ENCODE measurements at regions not wholly inside any gene's neighbourhood (a gene's known extent, or its start where the extent isn't known, plus 50 kb on each side); places are given as distances from the start of the nearest gene placed in this dataset.

DNA sequence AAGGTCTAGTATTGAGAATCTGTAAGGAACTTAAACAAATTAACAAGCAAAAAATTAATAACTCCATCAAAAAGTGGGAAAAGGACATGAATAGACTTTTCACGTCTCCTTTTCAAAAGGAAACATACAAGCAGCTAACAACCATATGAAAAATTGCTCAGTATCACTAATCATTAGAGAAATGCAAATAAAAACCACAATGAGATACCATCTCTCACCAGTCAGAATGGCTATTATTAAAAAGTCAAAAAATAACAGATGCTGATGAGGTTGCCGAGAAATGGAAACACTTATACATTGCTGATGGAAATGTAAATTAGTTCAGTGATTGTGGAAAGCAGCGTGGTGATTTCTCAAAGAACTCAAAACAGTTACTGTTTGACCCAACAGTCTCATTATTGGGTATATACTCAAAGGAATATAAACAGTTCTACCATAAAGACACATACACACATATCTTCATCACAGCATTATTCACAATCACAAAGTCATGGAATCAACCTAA, 410.4 kb upstream of the SMIM31 start:
- H3K4me1 ChIP-seq (replicated peaks in 1 of 4; ENCODE audit: control insufficient read depth in 3 of 4, insufficient read depth in 4 of 4, low read length in 3 of 4): no peaks in the 10 kb centered on the region
- H3K23ac ChIP-seq (ENCODE audit: insufficient read length): no peak overlapping the region
- H3K27me3 ChIP-seq (replicated peaks in 1 of 4; ENCODE audit: control insufficient read depth in 3 of 4, extremely low read depth in 1 of 4, insufficient read depth in 3 of 4, low read length in 3 of 4): no peaks in the 10 kb centered on the region
- ChIA-PET CTCF (ENCODE audit: partially characterized antibody) (no interaction called here), POLR2A (ENCODE audit: partially characterized antibody) (no interaction called here)
- no peak overlapping the region for H3K18ac ChIP-seq (ENCODE audit: extremely low read depth, low read length)
- H4K5ac ChIP-seq (ENCODE audit: insufficient read length, low read depth, low read length): no peak overlapping the region
- H2BK5ac ChIP-seq (ENCODE audit: low read depth, low read length): no peak overlapping the region
- H2AK5ac ChIP-seq (ENCODE audit: low read depth, low read length): no peak overlapping the region
- H4K8ac ChIP-seq (ENCODE audit: extremely low read depth, insufficient read depth, low read length): no peak overlapping the region
- H2BK20ac ChIP-seq (ENCODE audit: low read length): no peak overlapping the region
- no peaks in the 10 kb centered on the region for H4K20me1 ChIP-seq (replicated peaks in 1 of 2; ENCODE audit: control insufficient read depth in 1 of 2, insufficient read depth in 2 of 2, low read length in 2 of 2)
- no peak for DNase-seq (ENCODE audit: low read depth in 1 of 2, low spot score in 2 of 2)
- H2BK120ac ChIP-seq (replicated peaks; ENCODE audit: low read depth, low read length): no peak overlapping the region
- H3K4me3 ChIP-seq (ENCODE audit: extremely low read depth in 1 of 4, insufficient read depth in 2 of 4, low read depth in 3 of 4, low read length in 4 of 4): no peak overlapping the region
- H4K91ac ChIP-seq (replicated peaks; ENCODE audit: insufficient read length, low read length): no peak overlapping the region
- no peaks in the 10 kb centered on the region; a peak in 2 of 8 replicates for H3K36me3 ChIP-seq (ENCODE audit: control insufficient read depth in 2 of 4, insufficient read depth in 4 of 4, low read length in 3 of 4)
- H3K9me3 ChIP-seq (ENCODE audit: insufficient read depth in 2 of 2, low read depth in 1 of 2, low read length in 1 of 2): peaks cover 0 to 3% of the 10 kb centered on the region in 2 experiments; a peak in 2 of 4 replicates
- no peak for FAIRE-seq
- H3K79me2 ChIP-seq (ENCODE audit: control insufficient read depth in 1 of 2, insufficient read depth in 2 of 2, low read length in 2 of 2): no peaks in the 10 kb centered on the region
- no peak overlapping the region for H3K4ac ChIP-seq (replicated peaks; ENCODE audit: insufficient read length, low read depth, low read length)
- 91% methylated on average over 3 of the region's 3 CpGs; no CpG with 5 or more reads in 1 of the 2 experiments for WGBS, 2 experiments (ENCODE audit: extremely low coverage in 1 of 2, insufficient coverage in 1 of 2, insufficient read length in 1 of 2, insufficient replicate concordance in 2 of 2, low coverage in 1 of 2, low lambda C conversion rate in 2 of 2, missing lambda C conversion rate in 1 of 2)
- H3K23me2 ChIP-seq (ENCODE audit: low read depth, low read length): no peaks in the 10 kb centered on the region
- no peak overlapping the region for H2AFZ ChIP-seq (ENCODE audit: low read length)
- no peak overlapping the region for H3K27ac ChIP-seq (ENCODE audit: low read depth, low read length)
- no peak overlapping the region for H3K14ac ChIP-seq (ENCODE audit: insufficient read length)
- no peaks in the 10 kb centered on the region for H3K79me1 ChIP-seq (ENCODE audit: low read depth, low read length)
- no peak overlapping the region for H3K56ac ChIP-seq (replicated peaks; ENCODE audit: insufficient read length, low read depth, low read length)
- H2BK12ac ChIP-seq (ENCODE audit: low read depth, low read length): no peak overlapping the region
- H3K4me2 ChIP-seq (ENCODE audit: insufficient read depth in 1 of 2, low read depth in 2 of 2, low read length in 2 of 2): no peak overlapping the region
- no peak overlapping the region for H2BK15ac ChIP-seq (ENCODE audit: low read length)
- no peak overlapping the region for H3K9ac ChIP-seq (replicated peaks in 1 of 4; ENCODE audit: extremely low read depth in 1 of 4, low read depth in 3 of 4, low read length in 3 of 4)
- no peak for TF ChIP-seq JUN (IDR thresholded peaks at IDR 0.05; ENCODE audit: low read depth, low read length)
- TF ChIP-seq SAP30 (IDR thresholded peaks at IDR 0.05; ENCODE audit: insufficient read depth, insufficient replicate concordance, low read length): no peak
- no peak for TF ChIP-seq CHD1 (IDR thresholded peaks at IDR 0.05; ENCODE audit: low read depth, low read length)
- TF ChIP-seq, protein P1, sequence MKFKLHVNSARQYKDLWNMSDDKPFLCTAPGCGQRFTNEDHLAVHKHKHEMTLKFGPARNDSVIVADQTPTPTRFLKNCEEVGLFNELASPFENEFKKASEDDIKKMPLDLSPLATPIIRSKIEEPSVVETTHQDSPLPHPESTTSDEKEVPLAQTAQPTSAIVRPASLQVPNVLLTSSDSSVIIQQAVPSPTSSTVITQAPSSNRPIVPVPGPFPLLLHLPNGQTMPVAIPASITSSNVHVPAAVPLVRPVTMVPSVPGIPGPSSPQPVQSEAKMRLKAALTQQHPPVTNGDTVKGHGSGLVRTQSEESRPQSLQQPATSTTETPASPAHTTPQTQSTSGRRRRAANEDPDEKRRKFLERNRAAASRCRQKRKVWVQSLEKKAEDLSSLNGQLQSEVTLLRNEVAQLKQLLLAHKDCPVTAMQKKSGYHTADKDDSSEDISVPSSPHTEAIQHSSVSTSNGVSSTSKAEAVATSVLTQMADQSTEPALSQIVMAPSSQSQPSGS (IDR thresholded peaks at IDR 0.05; ENCODE audit: low read length): no peak
- TF ChIP-seq NANOG (IDR thresholded peaks at IDR 0.05; ENCODE audit: insufficient read depth, low read depth, low read length, poor library complexity, severe bottlenecking): no peak
- no peak for TF ChIP-seq RXRA (IDR thresholded peaks at IDR 0.05; ENCODE audit: insufficient read depth, low read depth, low read length)
- TF ChIP-seq TEAD4 (IDR thresholded peaks at IDR 0.05; ENCODE audit: low read depth, low read length): no peak
- TF ChIP-seq NRF1 (IDR thresholded peaks at IDR 0.05; ENCODE audit: low read depth, low read length): no peak
- TF ChIP-seq, protein P2, sequence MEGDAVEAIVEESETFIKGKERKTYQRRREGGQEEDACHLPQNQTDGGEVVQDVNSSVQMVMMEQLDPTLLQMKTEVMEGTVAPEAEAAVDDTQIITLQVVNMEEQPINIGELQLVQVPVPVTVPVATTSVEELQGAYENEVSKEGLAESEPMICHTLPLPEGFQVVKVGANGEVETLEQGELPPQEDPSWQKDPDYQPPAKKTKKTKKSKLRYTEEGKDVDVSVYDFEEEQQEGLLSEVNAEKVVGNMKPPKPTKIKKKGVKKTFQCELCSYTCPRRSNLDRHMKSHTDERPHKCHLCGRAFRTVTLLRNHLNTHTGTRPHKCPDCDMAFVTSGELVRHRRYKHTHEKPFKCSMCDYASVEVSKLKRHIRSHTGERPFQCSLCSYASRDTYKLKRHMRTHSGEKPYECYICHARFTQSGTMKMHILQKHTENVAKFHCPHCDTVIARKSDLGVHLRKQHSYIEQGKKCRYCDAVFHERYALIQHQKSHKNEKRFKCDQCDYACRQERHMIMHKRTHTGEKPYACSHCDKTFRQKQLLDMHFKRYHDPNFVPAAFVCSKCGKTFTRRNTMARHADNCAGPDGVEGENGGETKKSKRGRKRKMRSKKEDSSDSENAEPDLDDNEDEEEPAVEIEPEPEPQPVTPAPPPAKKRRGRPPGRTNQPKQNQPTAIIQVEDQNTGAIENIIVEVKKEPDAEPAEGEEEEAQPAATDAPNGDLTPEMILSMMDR (IDR thresholded peaks at IDR 0.05; ENCODE audit: control extremely low read depth in 1 of 3, insufficient read depth in 1 of 3, low read depth in 1 of 3, low read length in 3 of 3): no peak
- no peak for TF ChIP-seq RBBP5 (IDR thresholded peaks at IDR 0.05; ENCODE audit: borderline replicate concordance, low read depth, low read length)

Measured in H1 (cell line).